ENCODE measurements at regions not wholly inside any gene's neighbourhood (a gene's known extent, or its start where the extent isn't known, plus 50 kb on each side); places are given as distances from the start of the nearest gene placed in this dataset.

DNA sequence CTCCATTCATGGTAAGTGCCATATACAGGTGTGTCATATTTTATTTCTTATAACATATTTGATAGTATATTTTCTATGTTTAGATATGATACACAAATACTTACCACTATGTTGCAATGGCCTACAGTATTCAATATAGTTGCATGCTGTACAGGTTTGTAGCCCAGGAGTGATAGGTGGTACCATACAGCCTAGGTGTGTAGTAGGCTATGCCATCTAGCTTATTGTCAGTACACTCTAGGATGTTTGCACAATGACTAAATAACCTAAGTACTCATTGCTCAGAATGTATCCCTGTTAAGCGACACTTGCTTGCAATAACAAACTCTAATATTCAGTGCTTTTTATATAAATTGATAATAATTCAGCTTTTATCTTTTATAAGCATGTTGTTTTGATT is 563.1 kb upstream of the LINC00305 start:
- TF ChIP-seq PHB (CRISPR knock-in tag; IDR thresholded peaks at IDR 0.05) (no peak), ZNF324 (CRISPR knock-in tag; IDR thresholded peaks at IDR 0.05) (no peak), GTF2F1 (IDR thresholded peaks at IDR 0.05; ENCODE audit: low read depth, low read length) (no peak), MCM3 (IDR thresholded peaks at IDR 0.05) (no peak), HDAC6 (IDR thresholded peaks at IDR 0.05; ENCODE audit: low read depth, low read length) (no peak), GATAD2B (IDR thresholded peaks at IDR 0.05; ENCODE audit: borderline replicate concordance) (no peak), MAFF (IDR thresholded peaks at IDR 0.05; ENCODE audit: low read length) (no peak)

All from K562 (cell line).